IMR-90 (cell line): ENCODE measurements at regions not wholly inside any gene's neighbourhood (a gene's known extent, or its start where the extent isn't known, plus 50 kb on each side); places are given as distances from the start of the nearest gene placed in this dataset.

Experiments used
- ATAC-seq: fragments of 200-7000 bp; cut with Tn5 transposase; 2 replicates; pipeline ENCODE4 v1.9.1; 2020; ENCODE audit warnings: low read depth, mild to moderate bottlenecking, moderate library complexity
- BruUV-seq: library from RNA; stranded (reverse); fragments of 400-500 nt; replicated peaks from 2 replicates; lab custom pipeline; 2021; lab: Mats Ljungman, UMichigan
- CTCF ChIA-PET: fragments of 300-600 bp; formaldehyde crosslinking; extraction: SDS; loops from one replicate; lab custom pipeline; 2021; ENCODE audit warnings: antibody characterized with exemption; lab: Yijun Ruan, JAX
- POLR2A ChIA-PET: fragments of 300-600 bp; sonication (Branson Sonifier 250); formaldehyde crosslinking; loops from one replicate; lab custom pipeline; 2022; ENCODE audit warnings: antibody characterized with exemption; ENCODE audit not compliant: unreplicated experiment; lab: Charles Lee
- DNase-seq: peaks from one replicate; pipeline ENCODE4 v3.0.0; 2013
- H2AFZ ChIP-seq: replicated peaks from 2 replicates; pipeline ENCODE3; 2013; ENCODE audit warnings: low read length, mild to moderate bottlenecking; ENCODE audit not compliant: poor library complexity
- H2AK5ac ChIP-seq: 2 replicates; pipeline ENCODE4 v1.6.1; 2013; ENCODE audit warnings: low read depth, low read length, inconsistent platforms
- H2AK9ac ChIP-seq: replicated peaks from 2 replicates; pipeline ENCODE3; 2013; ENCODE audit warnings: mild to moderate bottlenecking, low read depth, low read length, moderate library complexity; ENCODE audit not compliant: poor library complexity
- H2BK120ac ChIP-seq: 2 replicates; pipeline ENCODE4 v1.6.1; 2013; ENCODE audit warnings: low read depth, low read length, inconsistent platforms
- H2BK15ac ChIP-seq: 3 replicates; pipeline ENCODE4 v1.6.1; 2013; ENCODE audit warnings: low read depth, low read length, inconsistent platforms
- H2BK20ac ChIP-seq: 2 replicates; pipeline ENCODE4 v1.6.1; 2013; ENCODE audit warnings: low read depth, mild to moderate bottlenecking, inconsistent platforms, low read length, moderate library complexity
- H2BK5ac ChIP-seq: 2 replicates; pipeline ENCODE4 v1.6.1; 2013; ENCODE audit warnings: mild to moderate bottlenecking, low read depth, low read length, inconsistent platforms; ENCODE audit not compliant: poor library complexity, severe bottlenecking
- H3K14ac ChIP-seq: replicated peaks from 2 replicates; pipeline ENCODE4 v1.6.1; 2013; ENCODE audit warnings: low read depth, low read length, inconsistent platforms
- H3K18ac ChIP-seq: 2 replicates; pipeline ENCODE4 v1.6.1; 2013; ENCODE audit warnings: low read depth, low read length, control low read depth
- H3K23ac ChIP-seq: 2 replicates; pipeline ENCODE4 v1.6.1; 2013; ENCODE audit warnings: low read depth, low read length, inconsistent platforms
- H3K27ac ChIP-seq: 2 replicates; pipeline ENCODE4 v1.5.1; 2013; ENCODE audit warnings: mild to moderate bottlenecking, control low read depth, low read length; ENCODE audit not compliant: insufficient read depth
- H3K27me3 ChIP-seq: 2 replicates; pipeline ENCODE4 v1.6.1; 2013; ENCODE audit warnings: low read length; ENCODE audit not compliant: control insufficient read depth, insufficient read depth
- H3K36me3 ChIP-seq: 2 replicates; pipeline ENCODE4 v1.6.1; 2013; ENCODE audit warnings: low read length, mixed read lengths; ENCODE audit not compliant: control insufficient read depth, insufficient read depth
- H3K4ac ChIP-seq: 2 replicates; pipeline ENCODE4 v1.6.1; 2013; ENCODE audit warnings: low read depth, low read length, inconsistent platforms
- H3K4me1 ChIP-seq: 2 replicates; pipeline ENCODE4 v1.6.1; 2013; ENCODE audit warnings: low read length, mixed read lengths; ENCODE audit not compliant: control insufficient read depth, insufficient read depth
- H3K4me2 ChIP-seq: 2 replicates; pipeline ENCODE4 v1.6.1; 2013; ENCODE audit warnings: low read depth, mild to moderate bottlenecking, control low read depth, low read length, moderate library complexity
- H3K4me3 ChIP-seq: 2 replicates; pipeline ENCODE4 v1.5.1; 2013; ENCODE audit warnings: low read depth, mild to moderate bottlenecking, control low read depth, low read length, moderate library complexity; ENCODE audit not compliant: insufficient read depth
- H3K56ac ChIP-seq: 2 replicates; pipeline ENCODE4 v1.6.1; 2013; ENCODE audit warnings: low read length, inconsistent platforms; ENCODE audit not compliant: insufficient read depth; ENCODE audit errors: extremely low read depth
- H3K79me1 ChIP-seq, 2 experiments: 2 replicates each; pipeline ENCODE4 v1.6.1; 2013; ENCODE audit warnings: low read length in 2 of 2, inconsistent platforms in 1 of 2, low read depth in 1 of 2
- H3K9ac ChIP-seq: 2 replicates; pipeline ENCODE4 v1.6.1; 2013; ENCODE audit warnings: low read depth, low read length, control low read depth
- H3K9me1 ChIP-seq: 2 replicates; pipeline ENCODE4 v1.6.1; 2013; ENCODE audit warnings: low read length, inconsistent platforms; ENCODE audit not compliant: insufficient read depth
- H3K9me3 ChIP-seq: 2 replicates; pipeline ENCODE4 v1.6.1; 2013; ENCODE audit warnings: low read length; ENCODE audit not compliant: control insufficient read depth, insufficient read depth
- H4K20me1 ChIP-seq: 2 replicates; pipeline ENCODE4 v1.6.1; 2013; ENCODE audit warnings: low read length, inconsistent platforms; ENCODE audit not compliant: insufficient read depth
- H4K5ac ChIP-seq: 2 replicates; pipeline ENCODE4 v1.6.1; 2013; ENCODE audit warnings: mild to moderate bottlenecking, low read depth, low read length, control low read depth
- H4K8ac ChIP-seq, 2 experiments: 2 replicates each; pipeline ENCODE4 v1.6.1; 2013; ENCODE audit warnings: low read depth in 2 of 2, low read length in 2 of 2, control low read depth in 1 of 2, inconsistent platforms in 1 of 2
- H4K91ac ChIP-seq: 2 replicates; pipeline ENCODE4 v1.6.1; 2013; ENCODE audit warnings: low read depth, low read length, inconsistent platforms; ENCODE audit not compliant: insufficient read depth
- BHLHE40 ChIP-seq: fragments of 150-350 bp; IDR thresholded peaks from 2 replicates; pipeline ENCODE4 v1.6.1; 2016; ENCODE audit warnings: mild to moderate bottlenecking, low read depth, low read length
- CEBPB ChIP-seq: IDR thresholded peaks from 2 replicates; pipeline ENCODE4 v1.6.1; 2012; ENCODE audit warnings: low read depth, low read length, improper control_type of control experiment
- CHD1 ChIP-seq: IDR thresholded peaks from 2 replicates; pipeline ENCODE4 v1.6.1; 2012; ENCODE audit warnings: low read depth, low read length, improper control_type of control experiment
- FOS ChIP-seq: fragments of 150-350 bp; IDR thresholded peaks from 2 replicates; pipeline ENCODE4 v1.6.1; 2016; ENCODE audit warnings: low read depth, low read length
- MAFK ChIP-seq: IDR thresholded peaks from 2 replicates; pipeline ENCODE4 v1.6.1; 2012; ENCODE audit warnings: low read depth, low read length, improper control_type of control experiment
- MAZ ChIP-seq: IDR thresholded peaks from 2 replicates; pipeline ENCODE4 v1.6.1; 2012; ENCODE audit warnings: low read depth, mild to moderate bottlenecking, low read length, improper control_type of control experiment, moderate library complexity, borderline replicate concordance
- MXI1 ChIP-seq: IDR thresholded peaks from 2 replicates; pipeline ENCODE4 v1.6.1; 2012; ENCODE audit warnings: low read depth, mild to moderate bottlenecking, low read length, moderate library complexity, borderline replicate concordance
- NFE2L2 ChIP-seq: fragments of 150-350 bp; IDR thresholded peaks from 2 replicates; pipeline ENCODE4 v1.6.1; 2016; ENCODE audit warnings: low read depth, mild to moderate bottlenecking, low read length
- POLR2A ChIP-seq: IDR thresholded peaks from 2 replicates; pipeline ENCODE4 v1.6.1; 2012; ENCODE audit warnings: mild to moderate bottlenecking, low read depth, low read length
- RAD21 ChIP-seq: IDR thresholded peaks from 2 replicates; pipeline ENCODE4 v1.6.1; 2012; ENCODE audit warnings: low read length, improper control_type of control experiment
- RCOR1 ChIP-seq: IDR thresholded peaks from 2 replicates; pipeline ENCODE4 v1.6.1; 2012; ENCODE audit warnings: mild to moderate bottlenecking, low read length, improper control_type of control experiment; ENCODE audit not compliant: insufficient replicate concordance
- RFX5 ChIP-seq: IDR thresholded peaks from 2 replicates; pipeline ENCODE4 v1.8.0; 2012; ENCODE audit warnings: low read depth, mild to moderate bottlenecking, low read length, moderate library complexity
- SMC3 ChIP-seq: fragments of 150-350 bp; IDR thresholded peaks from 2 replicates; pipeline ENCODE4 v1.6.1; 2016; ENCODE audit warnings: low read depth, mild to moderate bottlenecking, antibody characterized with exemption, low read length, moderate library complexity
- WGBS, 2 experiments: methylation state at CpG; one replicate each; pipeline versions ENCODE4 v1.1.5 to v1.1.7; 2013; ENCODE audit warnings: missing lambda C conversion rate in 2 of 2; ENCODE audit not compliant: insufficient read length in 1 of 2; ENCODE audit errors: extremely low coverage in 2 of 2; 5-methylcytosine and 5-hydroxymethylcytosine counted together
- dilution Hi-C: fragments of 300-500 bp; cut with HindIII; formaldehyde crosslinking; loops from one replicate; pipeline ENCODE4 v1.14.3; 2018; ENCODE audit warnings: low sequenced_read_pairs; ENCODE audit not compliant: unreplicated experiment
- in situ Hi-C: fragments of 300-500 bp; cut with MboI; formaldehyde crosslinking; loops from 3 replicates; pipeline ENCODE4 v1.14.3; 2019; ENCODE audit warnings: low sequenced_read_pairs, inconsistent platforms, mixed read lengths
- intact Hi-C: fragments of 100-400 bp; cut with micrococcal nuclease; formaldehyde crosslinking; loops from 2 replicates; pipeline ENCODE4 v1.10.0; 2022
- TF ChIP-seq, protein P1 (sequence below): fragments of 150-350 bp; IDR thresholded peaks from 2 replicates; pipeline ENCODE4 v1.6.1; 2016; ENCODE audit warnings: low read depth, mild to moderate bottlenecking, low read length, moderate library complexity, borderline replicate concordance
- TF ChIP-seq, protein P2 (sequence below): conservative IDR thresholded peaks from 2 replicates; pipeline ENCODE4 v1.5.1; 2012; ENCODE audit warnings: mild to moderate bottlenecking, low read depth, low read length, improper control_type of control experiment
- TF ChIP-seq, protein P3 (sequence below): fragments of 150-350 bp; IDR thresholded peaks from 2 replicates; pipeline ENCODE4 v1.6.1; 2017; ENCODE audit warnings: mild to moderate bottlenecking, antibody characterized with exemption, low read length, low read depth

DNA sequence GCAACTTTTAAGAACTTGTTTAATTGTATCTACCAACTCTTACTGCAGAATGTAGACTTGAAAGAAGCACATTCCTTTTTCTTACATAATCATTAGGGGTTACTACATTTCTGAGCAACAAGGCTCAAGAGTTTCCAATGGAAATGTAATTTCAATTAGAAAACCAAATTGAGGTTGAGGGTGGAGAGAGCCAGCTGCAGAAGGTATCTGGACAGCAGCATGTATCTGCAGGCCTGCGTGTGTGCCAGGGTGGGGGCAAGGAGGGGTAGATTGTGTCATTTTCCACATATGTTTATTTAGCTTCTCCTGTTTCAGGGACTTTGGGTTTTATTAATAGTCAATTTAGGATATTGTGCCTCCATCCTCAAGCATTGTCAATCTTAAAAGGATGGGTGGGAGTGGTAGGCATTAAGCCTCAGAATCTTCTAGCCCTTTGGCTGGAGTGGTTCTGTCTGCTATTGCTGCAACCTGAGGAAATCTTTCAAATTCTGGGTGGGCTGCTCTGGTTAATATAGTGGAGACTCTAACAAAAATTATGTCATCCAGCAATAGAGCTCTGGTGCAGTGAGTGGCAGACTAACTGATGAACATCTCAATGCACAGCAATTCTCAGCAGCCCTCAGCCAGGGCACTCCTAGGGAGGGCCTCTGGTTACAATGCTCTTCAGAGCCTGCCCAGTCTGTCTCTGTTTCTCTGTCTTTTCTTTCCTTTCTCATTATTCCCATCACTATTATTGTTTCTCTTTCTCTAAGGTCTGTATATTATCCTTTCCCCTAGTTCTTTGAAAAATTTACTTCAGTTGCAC is 151.4 kb downstream of the RPIA start:
- no peak overlapping the region for H3K27ac ChIP-seq
- no peak overlapping the region for H3K23ac ChIP-seq
- no peaks in the 10 kb centered on the region for H3K9me3 ChIP-seq
- no peaks in the 10 kb centered on the region for H3K9me1 ChIP-seq
- no peak overlapping the region for H2BK5ac ChIP-seq
- no peaks in the 10 kb centered on the region for H3K79me1 ChIP-seq
- ChIA-PET POLR2A (no interaction called here), CTCF (interaction anchor here (0.7 kb wide), 1 partner anchor 17 kb away, joined by 4 read pairs; no protein-coding TSS in a partner anchor)
- TF ChIP-seq FOS = no peak
- TF ChIP-seq, protein P1, sequence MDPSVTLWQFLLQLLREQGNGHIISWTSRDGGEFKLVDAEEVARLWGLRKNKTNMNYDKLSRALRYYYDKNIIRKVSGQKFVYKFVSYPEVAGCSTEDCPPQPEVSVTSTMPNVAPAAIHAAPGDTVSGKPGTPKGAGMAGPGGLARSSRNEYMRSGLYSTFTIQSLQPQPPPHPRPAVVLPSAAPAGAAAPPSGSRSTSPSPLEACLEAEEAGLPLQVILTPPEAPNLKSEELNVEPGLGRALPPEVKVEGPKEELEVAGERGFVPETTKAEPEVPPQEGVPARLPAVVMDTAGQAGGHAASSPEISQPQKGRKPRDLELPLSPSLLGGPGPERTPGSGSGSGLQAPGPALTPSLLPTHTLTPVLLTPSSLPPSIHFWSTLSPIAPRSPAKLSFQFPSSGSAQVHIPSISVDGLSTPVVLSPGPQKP = no peak
- TF ChIP-seq RAD21 = no peak
- TF ChIP-seq BHLHE40 = no peak
- no peak for TF ChIP-seq MAFK
- no peak for TF ChIP-seq RFX5
- no peak for TF ChIP-seq NFE2L2
- TF ChIP-seq RCOR1 = no peak
- no peak for TF ChIP-seq CEBPB
- TF ChIP-seq, protein P2, sequence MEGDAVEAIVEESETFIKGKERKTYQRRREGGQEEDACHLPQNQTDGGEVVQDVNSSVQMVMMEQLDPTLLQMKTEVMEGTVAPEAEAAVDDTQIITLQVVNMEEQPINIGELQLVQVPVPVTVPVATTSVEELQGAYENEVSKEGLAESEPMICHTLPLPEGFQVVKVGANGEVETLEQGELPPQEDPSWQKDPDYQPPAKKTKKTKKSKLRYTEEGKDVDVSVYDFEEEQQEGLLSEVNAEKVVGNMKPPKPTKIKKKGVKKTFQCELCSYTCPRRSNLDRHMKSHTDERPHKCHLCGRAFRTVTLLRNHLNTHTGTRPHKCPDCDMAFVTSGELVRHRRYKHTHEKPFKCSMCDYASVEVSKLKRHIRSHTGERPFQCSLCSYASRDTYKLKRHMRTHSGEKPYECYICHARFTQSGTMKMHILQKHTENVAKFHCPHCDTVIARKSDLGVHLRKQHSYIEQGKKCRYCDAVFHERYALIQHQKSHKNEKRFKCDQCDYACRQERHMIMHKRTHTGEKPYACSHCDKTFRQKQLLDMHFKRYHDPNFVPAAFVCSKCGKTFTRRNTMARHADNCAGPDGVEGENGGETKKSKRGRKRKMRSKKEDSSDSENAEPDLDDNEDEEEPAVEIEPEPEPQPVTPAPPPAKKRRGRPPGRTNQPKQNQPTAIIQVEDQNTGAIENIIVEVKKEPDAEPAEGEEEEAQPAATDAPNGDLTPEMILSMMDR = no peak
- no peak for TF ChIP-seq MAZ
- no peak for TF ChIP-seq MXI1
- TF ChIP-seq SMC3 = no peak
- no peak for TF ChIP-seq POLR2A
- TF ChIP-seq, protein P3, sequence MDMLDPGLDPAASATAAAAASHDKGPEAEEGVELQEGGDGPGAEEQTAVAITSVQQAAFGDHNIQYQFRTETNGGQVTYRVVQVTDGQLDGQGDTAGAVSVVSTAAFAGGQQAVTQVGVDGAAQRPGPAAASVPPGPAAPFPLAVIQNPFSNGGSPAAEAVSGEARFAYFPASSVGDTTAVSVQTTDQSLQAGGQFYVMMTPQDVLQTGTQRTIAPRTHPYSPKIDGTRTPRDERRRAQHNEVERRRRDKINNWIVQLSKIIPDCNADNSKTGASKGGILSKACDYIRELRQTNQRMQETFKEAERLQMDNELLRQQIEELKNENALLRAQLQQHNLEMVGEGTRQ = no peak
- no peak for TF ChIP-seq CHD1
- H3K36me3 ChIP-seq = no peaks in the 10 kb centered on the region
- no peaks in the 10 kb centered on the region for H3K27me3 ChIP-seq
- ATAC-seq = no peak
- no CpG with 5 or more reads among the region's 1 CpG for WGBS, 2 experiments
- H2BK20ac ChIP-seq = no peak overlapping the region
- H3K4ac ChIP-seq = no peak overlapping the region
- H3K4me3 ChIP-seq = no peak overlapping the region
- in situ Hi-C loops (no loop called here), dilution Hi-C loops (no loop called here), intact Hi-C loops (no loop called here)
- no peak overlapping the region for H4K91ac ChIP-seq
- H4K8ac ChIP-seq = no peak overlapping the region
- H3K56ac ChIP-seq = no peak overlapping the region
- no peak overlapping the region for H4K5ac ChIP-seq
- H3K4me2 ChIP-seq = no peak overlapping the region
- no peak overlapping the region for H3K18ac ChIP-seq
- H2AK5ac ChIP-seq = no peak overlapping the region
- no TSS peak for BruUV-seq
- no peak overlapping the region for H2AK9ac ChIP-seq
- H2BK15ac ChIP-seq = no peak overlapping the region
- H2AFZ ChIP-seq = no peak overlapping the region
- DNase-seq = no peak
- H4K20me1 ChIP-seq = no peaks in the 10 kb centered on the region
- no peak overlapping the region for H2BK120ac ChIP-seq
- no peaks in the 10 kb centered on the region for H3K4me1 ChIP-seq
- no peak overlapping the region for H3K9ac ChIP-seq
- H3K14ac ChIP-seq = no peak overlapping the region
